GM12872 (cell line): ENCODE measurements at regions not wholly inside any gene's neighbourhood (a gene's known extent, or its start where the extent isn't known, plus 50 kb on each side); places are given as distances from the start of the nearest gene placed in this dataset.

Experiments used
- TF ChIP-seq, protein P1 (sequence below): IDR thresholded peaks from 3 replicates; pipeline ENCODE4 v1.5.1; 2011; ENCODE audit warnings: low read depth, mild to moderate bottlenecking, low read length, moderate library complexity; ENCODE audit not compliant: insufficient read depth

DNA sequence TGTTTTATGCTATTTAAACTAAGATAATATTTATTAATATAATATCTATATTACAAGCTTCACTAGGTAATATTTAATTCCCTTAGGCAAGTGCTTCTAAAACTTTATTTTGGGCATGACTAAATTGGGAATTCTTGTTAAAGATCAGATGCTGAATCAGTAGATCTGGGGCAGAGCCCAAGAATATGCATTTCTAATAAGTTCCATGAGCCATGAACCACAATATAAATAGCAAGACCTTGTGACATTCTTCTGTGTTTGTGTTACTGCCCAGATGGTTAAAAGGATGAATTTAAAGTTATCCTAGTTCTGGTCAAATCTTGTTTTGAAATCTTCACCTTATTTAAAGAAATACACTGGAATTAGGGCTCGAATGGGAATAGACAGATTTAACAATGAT lies 258.4 kb upstream of the CACNA2D1 start:
- TF ChIP-seq, protein P1, sequence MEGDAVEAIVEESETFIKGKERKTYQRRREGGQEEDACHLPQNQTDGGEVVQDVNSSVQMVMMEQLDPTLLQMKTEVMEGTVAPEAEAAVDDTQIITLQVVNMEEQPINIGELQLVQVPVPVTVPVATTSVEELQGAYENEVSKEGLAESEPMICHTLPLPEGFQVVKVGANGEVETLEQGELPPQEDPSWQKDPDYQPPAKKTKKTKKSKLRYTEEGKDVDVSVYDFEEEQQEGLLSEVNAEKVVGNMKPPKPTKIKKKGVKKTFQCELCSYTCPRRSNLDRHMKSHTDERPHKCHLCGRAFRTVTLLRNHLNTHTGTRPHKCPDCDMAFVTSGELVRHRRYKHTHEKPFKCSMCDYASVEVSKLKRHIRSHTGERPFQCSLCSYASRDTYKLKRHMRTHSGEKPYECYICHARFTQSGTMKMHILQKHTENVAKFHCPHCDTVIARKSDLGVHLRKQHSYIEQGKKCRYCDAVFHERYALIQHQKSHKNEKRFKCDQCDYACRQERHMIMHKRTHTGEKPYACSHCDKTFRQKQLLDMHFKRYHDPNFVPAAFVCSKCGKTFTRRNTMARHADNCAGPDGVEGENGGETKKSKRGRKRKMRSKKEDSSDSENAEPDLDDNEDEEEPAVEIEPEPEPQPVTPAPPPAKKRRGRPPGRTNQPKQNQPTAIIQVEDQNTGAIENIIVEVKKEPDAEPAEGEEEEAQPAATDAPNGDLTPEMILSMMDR = no peak

DNA sequence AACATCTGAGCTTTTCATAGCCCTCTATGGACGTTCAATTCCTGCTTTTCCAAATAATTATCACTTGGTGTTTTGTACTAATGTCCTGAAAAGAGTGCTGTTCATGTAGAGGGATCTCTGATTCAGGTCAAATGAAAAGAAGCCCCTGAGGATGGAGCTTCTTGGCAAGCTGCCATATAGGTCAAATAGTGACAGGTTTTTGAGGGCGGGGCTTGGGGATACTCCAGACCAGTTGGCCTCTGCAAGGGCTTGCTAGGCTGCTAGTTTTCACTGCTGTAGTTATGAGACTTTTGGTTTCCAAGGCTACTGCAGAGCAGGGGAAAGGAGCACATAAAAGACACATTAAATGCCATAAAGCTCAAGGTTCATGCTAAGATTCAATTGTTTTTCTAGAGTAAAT lies 257.2 kb upstream of the CACNA2D1 start:
- TF ChIP-seq, protein P1 = no peak

DNA sequence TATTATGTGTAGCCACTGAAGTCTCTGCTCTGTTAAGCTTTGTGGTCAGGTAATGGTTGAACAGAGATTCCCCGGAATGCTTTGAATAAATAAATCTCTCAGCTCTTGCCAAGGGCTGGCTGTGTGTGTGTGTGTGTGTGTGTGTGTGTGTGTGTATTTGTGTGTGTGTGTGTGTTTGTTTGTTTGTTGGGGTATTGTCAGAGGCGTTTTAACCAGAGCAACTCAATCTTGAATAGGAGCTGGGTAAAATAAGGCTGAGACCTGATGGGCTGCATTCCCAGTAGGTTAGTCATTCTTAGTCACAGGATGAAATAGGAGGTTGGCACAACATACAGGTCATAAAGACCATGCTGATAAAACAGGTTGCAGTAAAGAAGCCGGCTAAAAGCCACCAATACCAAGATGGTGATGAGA lies 256.2 kb upstream of the CACNA2D1 start:
- TF ChIP-seq, protein P1 = no peak

DNA sequence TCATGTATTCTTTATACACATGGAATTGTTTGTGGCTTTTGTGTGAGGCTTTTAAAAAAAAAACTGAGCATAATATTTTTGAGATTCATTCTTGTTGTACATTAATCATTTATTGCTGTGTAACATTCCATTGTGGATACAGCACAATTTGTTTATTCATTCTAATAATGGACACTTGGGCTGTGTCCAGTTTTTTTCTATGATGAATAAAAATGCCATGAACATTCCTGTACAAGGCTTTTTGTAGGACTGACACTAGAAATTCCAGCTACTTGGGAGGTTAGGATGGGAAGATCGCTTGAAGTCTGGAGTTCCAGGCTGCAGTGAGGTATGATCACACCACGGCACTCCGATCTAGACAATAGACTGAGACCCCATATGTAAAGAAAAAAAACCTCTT lies 254.3 kb upstream of the CACNA2D1 start:
- TF ChIP-seq, protein P1 = no peak

DNA sequence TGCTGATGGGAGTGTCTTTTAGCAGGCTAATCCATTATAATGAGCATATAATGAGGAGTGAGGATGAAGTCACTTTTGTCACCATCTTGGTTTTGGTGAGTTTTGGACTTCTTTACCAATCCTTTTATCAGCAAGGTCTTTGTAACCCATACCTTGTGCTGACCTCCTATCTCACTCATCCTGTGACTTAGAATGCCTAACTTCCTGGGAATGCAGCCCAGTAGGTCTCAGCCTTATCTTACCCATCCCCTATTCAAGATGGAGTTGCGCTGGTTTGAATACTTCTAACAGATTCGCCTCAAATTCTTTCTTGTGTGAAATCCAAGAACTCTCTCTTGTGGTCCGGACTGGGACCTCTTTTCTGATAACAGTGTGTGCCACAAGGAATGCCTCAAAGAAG lies 253.1 kb upstream of the CACNA2D1 start:
- TF ChIP-seq, protein P1 = no peak

DNA sequence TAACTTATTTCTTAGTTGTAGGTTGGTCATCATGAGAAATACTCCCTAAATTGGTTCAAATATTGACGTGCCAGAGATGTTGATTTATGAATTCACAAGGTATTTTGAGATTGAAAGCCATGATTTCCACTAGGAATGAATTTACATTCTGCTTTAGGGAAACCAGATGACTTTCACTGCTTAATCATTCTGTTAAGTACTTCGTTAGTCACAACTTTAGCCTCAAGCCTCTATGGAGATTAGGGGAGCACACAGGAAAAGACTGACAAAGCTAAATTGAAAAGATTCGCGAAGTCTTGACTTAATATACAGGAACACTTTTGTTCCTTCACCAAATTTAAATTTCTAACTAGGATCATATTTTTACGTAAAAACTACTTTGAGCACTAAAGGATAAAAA lies 250.4 kb upstream of the CACNA2D1 start:
- TF ChIP-seq, protein P1 = no peak

DNA sequence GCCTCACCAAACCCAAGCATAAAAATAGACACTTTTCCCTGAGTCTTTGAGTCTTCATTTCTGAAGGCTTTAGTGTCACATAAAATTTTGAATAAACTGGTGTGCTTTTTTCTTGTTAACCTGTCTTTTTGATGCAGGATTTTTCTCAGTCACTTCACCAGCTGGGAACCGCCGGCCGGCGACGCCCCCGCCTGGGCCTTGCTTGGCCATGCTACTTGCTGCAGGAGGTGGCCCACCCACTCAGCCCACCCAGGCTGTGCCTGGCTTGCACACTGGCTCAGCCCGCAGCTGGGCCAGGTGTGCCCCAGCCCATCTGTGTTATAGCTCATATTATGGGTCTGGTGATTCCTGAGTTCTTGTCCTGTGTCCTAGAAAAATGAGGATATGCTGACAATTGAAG lies 247.4 kb upstream of the CACNA2D1 start:
- TF ChIP-seq, protein P1 = no peak

DNA sequence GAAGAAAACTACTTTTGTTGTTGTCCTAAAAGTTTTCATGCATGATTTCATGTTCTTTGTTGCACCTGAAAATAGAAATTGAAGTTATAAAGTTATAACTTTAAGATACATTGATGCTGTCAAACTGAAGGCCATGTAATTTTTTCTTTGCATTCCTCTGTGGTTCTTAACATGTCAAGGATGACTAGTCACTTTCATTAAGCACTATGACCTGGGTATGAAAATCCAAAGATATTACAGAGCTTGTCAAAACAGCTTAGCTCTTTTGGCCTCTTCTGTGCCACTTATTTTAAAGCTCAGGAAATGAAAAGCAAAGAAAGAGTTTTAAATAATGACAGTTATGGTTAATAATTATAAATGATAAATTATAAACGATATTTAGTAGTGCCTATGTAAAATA lies 241.6 kb upstream of the CACNA2D1 start:
- TF ChIP-seq, protein P1 = no peak
